ENCODE measurements at regions not wholly inside any gene's neighbourhood (a gene's known extent, or its start where the extent isn't known, plus 50 kb on each side); places are given as distances from the start of the nearest gene placed in this dataset.

GRCh38 chr1:55524006-55524405, 308.8 kb upstream of the USP24 start:
- POLR2A ChIA-PET = no interaction called here
- CTCF ChIA-PET = no interaction called here

GRCh38 chr1:55522982-55523381, 307.8 kb upstream of the USP24 start:
- Histone ChIP-seq H3K4me3 (ENCODE audit: control insufficient read depth in 1 of 7, extremely low read depth in 1 of 7, insufficient read depth in 4 of 7, low read depth in 2 of 7, low read length in 6 of 7) (no peak overlapping the region), H3K27ac (ENCODE audit: insufficient read depth in 1 of 2, low read depth in 1 of 2, low read length in 2 of 2, poor library complexity in 1 of 2, severe bottlenecking in 2 of 2) (no peak overlapping the region), H3K4me1 (ENCODE audit: control extremely low read depth in 1 of 4, control insufficient read depth in 4 of 4, insufficient read depth in 4 of 4, low read length in 3 of 4) (no peaks in the 10 kb centered on the region), H3K36me3 (ENCODE audit: control insufficient read depth in 4 of 4, insufficient read depth in 4 of 4, low read length in 3 of 4) (no peaks in the 10 kb centered on the region), H3K27me3 (replicated peaks in 2 of 5; ENCODE audit: control insufficient read depth in 4 of 5, insufficient read depth in 5 of 5, low read length in 4 of 5) (peaks cover 0 to 12% (median 8%) of the 10 kb centered on the region in 5 experiments), H3K9me3 (ENCODE audit: control extremely low read depth in 1 of 5, control insufficient read depth in 4 of 5, insufficient read depth in 2 of 5, low read depth in 1 of 5, low read length in 4 of 5) (no peaks in the 10 kb centered on the region)
- CTCF ChIA-PET = no interaction called here
- WGBS (ENCODE audit: insufficient coverage) = no CpG with 5 or more reads among the region's 2 CpGs
- DNase-seq = no peak
- POLR2A ChIA-PET = no interaction called here

More at GRCh38 chr1:55524006-55524405, 308.8 kb upstream of the USP24 start:
- DNase-seq = no peak
- no peak overlapping the region for H3K27ac ChIP-seq (ENCODE audit: insufficient read depth in 1 of 2, low read depth in 1 of 2, low read length in 2 of 2, poor library complexity in 1 of 2, severe bottlenecking in 2 of 2)
- no peaks in the 10 kb centered on the region for H3K4me1 ChIP-seq (ENCODE audit: control extremely low read depth in 1 of 4, control insufficient read depth in 4 of 4, insufficient read depth in 4 of 4, low read length in 3 of 4)
- H3K9me3 ChIP-seq (ENCODE audit: control extremely low read depth in 1 of 5, control insufficient read depth in 4 of 5, insufficient read depth in 2 of 5, low read depth in 1 of 5, low read length in 4 of 5) = no peaks in the 10 kb centered on the region
- H3K27me3 ChIP-seq (replicated peaks in 2 of 5; ENCODE audit: control insufficient read depth in 4 of 5, insufficient read depth in 5 of 5, low read length in 4 of 5) = peaks cover 0 to 9% (median 2%) of the 10 kb centered on the region in 5 experiments
- no peak overlapping the region for H3K4me3 ChIP-seq (ENCODE audit: control insufficient read depth in 1 of 7, extremely low read depth in 1 of 7, insufficient read depth in 4 of 7, low read depth in 2 of 7, low read length in 6 of 7)
- H3K36me3 ChIP-seq (ENCODE audit: control insufficient read depth in 4 of 4, insufficient read depth in 4 of 4, low read length in 3 of 4) = no peaks in the 10 kb centered on the region
- WGBS (ENCODE audit: insufficient coverage) = 100% methylated on average over 1 of the region's 4 CpGs

- Histone ChIP-seq H3K27me3 (replicated peaks in 2 of 5; ENCODE audit: control insufficient read depth in 4 of 5, insufficient read depth in 5 of 5, low read length in 4 of 5) (peaks cover 0 to 12% (median 9%) of the 10 kb centered on the region in 5 experiments), H3K27ac (ENCODE audit: insufficient read depth in 1 of 2, low read depth in 1 of 2, low read length in 2 of 2, poor library complexity in 1 of 2, severe bottlenecking in 2 of 2) (no peak overlapping the region), H3K36me3 (ENCODE audit: control insufficient read depth in 4 of 4, insufficient read depth in 4 of 4, low read length in 3 of 4) (no peaks in the 10 kb centered on the region), H3K4me3 (ENCODE audit: control insufficient read depth in 1 of 7, extremely low read depth in 1 of 7, insufficient read depth in 4 of 7, low read depth in 2 of 7, low read length in 6 of 7) (no peak overlapping the region), H3K4me1 (ENCODE audit: control extremely low read depth in 1 of 4, control insufficient read depth in 4 of 4, insufficient read depth in 4 of 4, low read length in 3 of 4) (no peaks in the 10 kb centered on the region), H3K9me3 (ENCODE audit: control extremely low read depth in 1 of 5, control insufficient read depth in 4 of 5, insufficient read depth in 2 of 5, low read depth in 1 of 5, low read length in 4 of 5) (no peaks in the 10 kb centered on the region)
- WGBS (ENCODE audit: insufficient coverage) = 81% methylated on average over 6 of the region's 7 CpGs
- CTCF ChIA-PET = no interaction called here
- POLR2A ChIA-PET = interaction anchor here (0.6 kb wide), 1 partner anchor 665 kb away, joined by 3 read pairs; no protein-coding TSS in a partner anchor
- no peak for DNase-seq
Observed at GRCh38 chr1:55522353-55522903, 307.3 kb upstream of the USP24 start.

GRCh38 chr1:55520861-55521260, 305.7 kb upstream of the USP24 start:
- DNase-seq = no peak
- Histone ChIP-seq H3K9me3 (ENCODE audit: control extremely low read depth in 1 of 5, control insufficient read depth in 4 of 5, insufficient read depth in 2 of 5, low read depth in 1 of 5, low read length in 4 of 5) (no peaks in the 10 kb centered on the region), H3K36me3 (ENCODE audit: control insufficient read depth in 4 of 4, insufficient read depth in 4 of 4, low read length in 3 of 4) (no peaks in the 10 kb centered on the region), H3K27me3 (replicated peaks in 2 of 5; ENCODE audit: control insufficient read depth in 4 of 5, insufficient read depth in 5 of 5, low read length in 4 of 5) (peaks cover 0 to 13% (median 9%) of the 10 kb centered on the region in 5 experiments), H3K27ac (ENCODE audit: insufficient read depth in 1 of 2, low read depth in 1 of 2, low read length in 2 of 2, poor library complexity in 1 of 2, severe bottlenecking in 2 of 2) (no peak overlapping the region), H3K4me3 (ENCODE audit: control insufficient read depth in 1 of 7, extremely low read depth in 1 of 7, insufficient read depth in 4 of 7, low read depth in 2 of 7, low read length in 6 of 7) (no peak overlapping the region), H3K4me1 (ENCODE audit: control extremely low read depth in 1 of 4, control insufficient read depth in 4 of 4, insufficient read depth in 4 of 4, low read length in 3 of 4) (no peaks in the 10 kb centered on the region)
- ChIA-PET CTCF (no interaction called here), POLR2A (no interaction called here)
- WGBS (ENCODE audit: insufficient coverage) = 90% methylated on average over 2 of the region's 2 CpGs

- peaks cover 0 to 11% (median 9%) of the 10 kb centered on the region in 5 experiments for H3K27me3 ChIP-seq (replicated peaks in 2 of 5; ENCODE audit: control insufficient read depth in 4 of 5, insufficient read depth in 5 of 5, low read length in 4 of 5)
- POLR2A ChIA-PET = no interaction called here
- no peaks in the 10 kb centered on the region for H3K9me3 ChIP-seq (ENCODE audit: control extremely low read depth in 1 of 5, control insufficient read depth in 4 of 5, insufficient read depth in 2 of 5, low read depth in 1 of 5, low read length in 4 of 5)
- no peak for DNase-seq
- H3K4me1 ChIP-seq (ENCODE audit: control extremely low read depth in 1 of 4, control insufficient read depth in 4 of 4, insufficient read depth in 4 of 4, low read length in 3 of 4) = no peaks in the 10 kb centered on the region
- CTCF ChIA-PET = no interaction called here
- 91% methylated on average over 4 of the region's 6 CpGs for WGBS (ENCODE audit: insufficient coverage)
- H3K4me3 ChIP-seq (ENCODE audit: control insufficient read depth in 1 of 7, extremely low read depth in 1 of 7, insufficient read depth in 4 of 7, low read depth in 2 of 7, low read length in 6 of 7) = no peak overlapping the region
- H3K27ac ChIP-seq (ENCODE audit: insufficient read depth in 1 of 2, low read depth in 1 of 2, low read length in 2 of 2, poor library complexity in 1 of 2, severe bottlenecking in 2 of 2) = no peak overlapping the region
- H3K36me3 ChIP-seq (ENCODE audit: control insufficient read depth in 4 of 4, insufficient read depth in 4 of 4, low read length in 3 of 4) = no peaks in the 10 kb centered on the region
Observed at GRCh38 chr1:55519937-55520683, 304.9 kb upstream of the USP24 start.

GRCh38 chr1:55519276-55519675, 304.1 kb upstream of the USP24 start:
- DNase-seq = no peak

DNA sequence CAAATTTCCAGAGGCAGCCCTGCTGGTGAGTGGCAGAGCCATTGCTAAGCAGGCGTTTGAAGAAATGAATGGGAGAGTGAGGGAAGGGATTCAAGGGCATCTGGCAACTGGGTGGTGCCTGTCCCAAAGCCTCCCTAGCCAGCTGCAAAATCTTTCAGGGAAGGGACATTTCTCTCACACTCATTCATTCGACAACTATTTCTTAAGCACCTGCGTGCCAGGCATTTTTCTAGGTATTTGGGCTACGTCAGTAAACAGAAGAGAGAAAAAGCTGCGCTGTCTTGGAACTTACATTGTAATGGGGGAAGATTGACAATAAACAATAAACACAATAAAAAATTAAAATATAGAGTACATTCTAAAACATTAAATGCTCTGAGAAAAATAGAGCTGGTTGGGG, 301.9 kb upstream of the USP24 start:
- no peaks in the 10 kb centered on the region for H3K36me3 ChIP-seq (ENCODE audit: control insufficient read depth in 4 of 4, insufficient read depth in 4 of 4, low read length in 3 of 4)
- DNase-seq = no peak
- H3K9me3 ChIP-seq (ENCODE audit: control extremely low read depth in 1 of 5, control insufficient read depth in 4 of 5, insufficient read depth in 2 of 5, low read depth in 1 of 5, low read length in 4 of 5) = no peaks in the 10 kb centered on the region
- H3K4me3 ChIP-seq (ENCODE audit: control insufficient read depth in 1 of 7, extremely low read depth in 1 of 7, insufficient read depth in 4 of 7, low read depth in 2 of 7, low read length in 6 of 7) = no peak overlapping the region
- H3K27me3 ChIP-seq (replicated peaks in 2 of 5; ENCODE audit: control insufficient read depth in 4 of 5, insufficient read depth in 5 of 5, low read length in 4 of 5) = peaks cover 0 to 11% (median 5%) of the 10 kb centered on the region in 5 experiments
- no peak overlapping the region for H3K27ac ChIP-seq (ENCODE audit: insufficient read depth in 1 of 2, low read depth in 1 of 2, low read length in 2 of 2, poor library complexity in 1 of 2, severe bottlenecking in 2 of 2)
- ChIA-PET CTCF (no interaction called here), POLR2A (no interaction called here)
- no peaks in the 10 kb centered on the region for H3K4me1 ChIP-seq (ENCODE audit: control extremely low read depth in 1 of 4, control insufficient read depth in 4 of 4, insufficient read depth in 4 of 4, low read length in 3 of 4)
- no CpG with 5 or more reads among the region's 5 CpGs for whole genome bisulfite sequencing (ENCODE audit: insufficient coverage)

More at GRCh38 chr1:55519276-55519675, 304.1 kb upstream of the USP24 start:
- peaks cover 0 to 11% (median 9%) of the 10 kb centered on the region in 5 experiments for H3K27me3 ChIP-seq (replicated peaks in 2 of 5; ENCODE audit: control insufficient read depth in 4 of 5, insufficient read depth in 5 of 5, low read length in 4 of 5)
- no peak overlapping the region for H3K4me3 ChIP-seq (ENCODE audit: control insufficient read depth in 1 of 7, extremely low read depth in 1 of 7, insufficient read depth in 4 of 7, low read depth in 2 of 7, low read length in 6 of 7)
- H3K9me3 ChIP-seq (ENCODE audit: control extremely low read depth in 1 of 5, control insufficient read depth in 4 of 5, insufficient read depth in 2 of 5, low read depth in 1 of 5, low read length in 4 of 5) = no peaks in the 10 kb centered on the region
- no peaks in the 10 kb centered on the region for H3K4me1 ChIP-seq (ENCODE audit: control extremely low read depth in 1 of 4, control insufficient read depth in 4 of 4, insufficient read depth in 4 of 4, low read length in 3 of 4)
- no CpG with 5 or more reads among the region's 1 CpG for WGBS (ENCODE audit: insufficient coverage)
- no peaks in the 10 kb centered on the region for H3K36me3 ChIP-seq (ENCODE audit: control insufficient read depth in 4 of 4, insufficient read depth in 4 of 4, low read length in 3 of 4)
- ChIA-PET CTCF (no interaction called here), POLR2A (no interaction called here)
- no peak overlapping the region for H3K27ac ChIP-seq (ENCODE audit: insufficient read depth in 1 of 2, low read depth in 1 of 2, low read length in 2 of 2, poor library complexity in 1 of 2, severe bottlenecking in 2 of 2)

Measured in common myeloid progenitor, CD34-positive (primary cell).